ENCODE measurements at regions not wholly inside any gene's neighbourhood (a gene's known extent, or its start where the extent isn't known, plus 50 kb on each side); places are given as distances from the start of the nearest gene placed in this dataset.

DNA sequence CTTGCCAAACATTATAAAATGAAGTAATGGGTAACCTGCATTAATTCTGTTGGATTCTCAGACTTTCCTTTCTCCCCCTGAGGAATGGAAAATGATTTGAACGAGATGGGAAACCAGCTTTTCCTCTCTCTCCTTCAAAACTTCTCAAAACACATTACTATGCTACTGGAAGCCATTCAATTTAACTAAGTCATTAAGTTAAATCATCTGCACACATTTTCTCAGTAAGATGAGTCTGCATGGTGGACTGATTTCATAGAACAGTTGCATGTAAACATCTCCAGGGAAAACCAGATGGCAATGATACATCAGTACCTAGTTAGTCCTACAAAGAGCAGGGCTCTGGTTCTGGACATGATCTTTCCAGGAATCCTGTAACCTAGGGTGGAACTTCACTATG lies 59.9 kb downstream of the BMP4 start:
- TF ChIP-seq, protein P1, sequence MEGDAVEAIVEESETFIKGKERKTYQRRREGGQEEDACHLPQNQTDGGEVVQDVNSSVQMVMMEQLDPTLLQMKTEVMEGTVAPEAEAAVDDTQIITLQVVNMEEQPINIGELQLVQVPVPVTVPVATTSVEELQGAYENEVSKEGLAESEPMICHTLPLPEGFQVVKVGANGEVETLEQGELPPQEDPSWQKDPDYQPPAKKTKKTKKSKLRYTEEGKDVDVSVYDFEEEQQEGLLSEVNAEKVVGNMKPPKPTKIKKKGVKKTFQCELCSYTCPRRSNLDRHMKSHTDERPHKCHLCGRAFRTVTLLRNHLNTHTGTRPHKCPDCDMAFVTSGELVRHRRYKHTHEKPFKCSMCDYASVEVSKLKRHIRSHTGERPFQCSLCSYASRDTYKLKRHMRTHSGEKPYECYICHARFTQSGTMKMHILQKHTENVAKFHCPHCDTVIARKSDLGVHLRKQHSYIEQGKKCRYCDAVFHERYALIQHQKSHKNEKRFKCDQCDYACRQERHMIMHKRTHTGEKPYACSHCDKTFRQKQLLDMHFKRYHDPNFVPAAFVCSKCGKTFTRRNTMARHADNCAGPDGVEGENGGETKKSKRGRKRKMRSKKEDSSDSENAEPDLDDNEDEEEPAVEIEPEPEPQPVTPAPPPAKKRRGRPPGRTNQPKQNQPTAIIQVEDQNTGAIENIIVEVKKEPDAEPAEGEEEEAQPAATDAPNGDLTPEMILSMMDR (IDR thresholded peaks at IDR 0.05; ENCODE audit: low read depth, low read length), result no peak
- peak; percentile 26 for DNase-seq (ENCODE audit: low read depth, low spot score)
- ChIA-PET CTCF (no interaction called here), POLR2A (no interaction called here)
- Histone ChIP-seq H3K27ac (ENCODE audit: low read depth, low read length) (no peak overlapping the region), H3K9me3 (ENCODE audit: control insufficient read depth, insufficient read depth, low read length) (no peaks in the 10 kb centered on the region), H3K27me3 (ENCODE audit: control insufficient read depth, insufficient read depth, low read length) (no peaks in the 10 kb centered on the region), H3K4me3 (ENCODE audit: low read depth, low read length) (no peak overlapping the region)

DNA sequence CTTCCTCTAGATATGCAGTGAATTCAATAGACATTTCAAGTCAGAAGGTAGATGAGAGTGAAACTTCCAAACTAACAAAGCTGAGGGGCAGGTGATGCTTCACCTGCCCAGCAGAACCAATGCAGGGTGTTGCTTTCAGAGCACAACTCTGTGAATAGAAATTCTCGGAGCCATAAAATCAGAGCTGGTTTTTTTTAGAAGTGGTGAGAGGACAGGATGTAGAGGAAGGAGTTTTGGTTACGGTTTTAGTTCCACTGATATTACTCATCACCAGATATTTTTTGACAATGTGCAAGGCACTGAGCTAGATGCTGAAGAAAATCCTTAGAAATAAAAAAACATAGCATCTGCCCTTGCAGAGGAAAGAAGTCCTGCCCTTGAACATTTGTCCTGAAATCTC lies 62.2 kb downstream of the BMP4 start:
- Histone ChIP-seq H3K9me3 (ENCODE audit: control insufficient read depth, insufficient read depth, low read length) (no peaks in the 10 kb centered on the region), H3K4me3 (ENCODE audit: low read depth, low read length) (no peak overlapping the region; the same call in 1 of the 2 replicates), H3K27ac (ENCODE audit: low read depth, low read length) (no peak overlapping the region), H3K27me3 (ENCODE audit: control insufficient read depth, insufficient read depth, low read length) (no peaks in the 10 kb centered on the region)
- POLR2A ChIA-PET, result interaction anchor here (1.0 kb wide), 1 partner anchor 59 kb away, joined by 4 read pairs; no protein-coding TSS in a partner anchor
- DNase-seq (ENCODE audit: low read depth, low spot score), result no peak
- TF ChIP-seq, protein P1 (IDR thresholded peaks at IDR 0.05; ENCODE audit: low read depth, low read length), result no peak
- CTCF ChIA-PET, result no interaction called here

DNA sequence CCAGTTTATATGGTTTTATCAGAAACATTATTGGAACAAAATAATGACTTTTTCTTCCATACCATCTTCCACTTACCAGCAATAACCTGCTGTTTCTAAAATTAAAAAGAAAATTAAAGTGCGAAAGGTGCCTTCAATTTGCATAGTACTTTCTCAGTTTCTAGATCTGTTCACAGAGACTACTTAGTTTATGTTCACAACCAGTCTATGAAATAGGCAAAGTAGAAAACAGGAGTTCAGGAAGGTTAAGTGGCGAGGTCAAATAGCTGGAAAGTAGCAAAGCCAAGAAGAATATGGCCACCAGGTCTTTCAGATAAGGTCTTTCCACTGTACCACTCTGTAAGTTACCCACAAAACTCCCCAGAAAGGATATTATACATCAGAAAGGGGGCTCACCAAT lies 63.3 kb downstream of the BMP4 start:
- ChIA-PET CTCF (no interaction called here), POLR2A (no interaction called here)
- H3K27me3 ChIP-seq (ENCODE audit: control insufficient read depth, insufficient read depth, low read length), result no peaks in the 10 kb centered on the region
- no peak overlapping the region for H3K4me3 ChIP-seq (ENCODE audit: low read depth, low read length)
- H3K27ac ChIP-seq (ENCODE audit: low read depth, low read length), result no peak overlapping the region
- TF ChIP-seq, protein P1 (IDR thresholded peaks at IDR 0.05; ENCODE audit: low read depth, low read length), result no peak
- no peaks in the 10 kb centered on the region for H3K9me3 ChIP-seq (ENCODE audit: control insufficient read depth, insufficient read depth, low read length)
- DNase-seq (ENCODE audit: low read depth, low spot score), result no peak

DNA sequence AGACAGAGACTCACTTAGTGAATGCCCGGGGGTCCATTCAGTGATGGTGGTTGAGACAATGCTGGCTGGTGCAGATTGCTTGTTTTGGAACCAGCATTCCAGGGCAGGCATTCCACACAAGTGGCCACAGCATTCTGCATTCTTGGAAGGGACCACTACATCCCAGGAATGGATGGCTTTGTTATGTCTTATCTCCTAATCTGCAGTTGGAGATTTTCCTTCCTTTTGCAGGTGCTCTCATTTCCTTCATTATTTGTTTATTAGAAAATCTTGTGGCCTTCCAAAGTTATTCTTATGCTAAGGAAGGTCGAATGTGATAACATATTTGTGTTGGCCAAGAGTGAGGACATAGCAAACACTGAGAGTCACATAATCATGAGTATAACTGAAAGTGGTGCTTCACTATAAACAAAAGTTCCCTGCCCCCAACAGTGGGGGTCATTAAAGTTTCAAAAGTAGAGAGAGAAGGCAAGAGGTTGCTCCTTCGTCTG lies 66.0 kb downstream of the BMP4 start:
- Histone ChIP-seq H3K4me3 (ENCODE audit: low read depth, low read length) (no peak overlapping the region), H3K27ac (ENCODE audit: low read depth, low read length) (no peak overlapping the region), H3K27me3 (ENCODE audit: control insufficient read depth, insufficient read depth, low read length) (no peaks in the 10 kb centered on the region), H3K9me3 (ENCODE audit: control insufficient read depth, insufficient read depth, low read length) (no peaks in the 10 kb centered on the region)
- ChIA-PET CTCF (no interaction called here), POLR2A (no interaction called here)
- TF ChIP-seq, protein P1 (IDR thresholded peaks at IDR 0.05; ENCODE audit: low read depth, low read length), result no peak
- DNase-seq (ENCODE audit: low read depth, low spot score), result no peak

DNA sequence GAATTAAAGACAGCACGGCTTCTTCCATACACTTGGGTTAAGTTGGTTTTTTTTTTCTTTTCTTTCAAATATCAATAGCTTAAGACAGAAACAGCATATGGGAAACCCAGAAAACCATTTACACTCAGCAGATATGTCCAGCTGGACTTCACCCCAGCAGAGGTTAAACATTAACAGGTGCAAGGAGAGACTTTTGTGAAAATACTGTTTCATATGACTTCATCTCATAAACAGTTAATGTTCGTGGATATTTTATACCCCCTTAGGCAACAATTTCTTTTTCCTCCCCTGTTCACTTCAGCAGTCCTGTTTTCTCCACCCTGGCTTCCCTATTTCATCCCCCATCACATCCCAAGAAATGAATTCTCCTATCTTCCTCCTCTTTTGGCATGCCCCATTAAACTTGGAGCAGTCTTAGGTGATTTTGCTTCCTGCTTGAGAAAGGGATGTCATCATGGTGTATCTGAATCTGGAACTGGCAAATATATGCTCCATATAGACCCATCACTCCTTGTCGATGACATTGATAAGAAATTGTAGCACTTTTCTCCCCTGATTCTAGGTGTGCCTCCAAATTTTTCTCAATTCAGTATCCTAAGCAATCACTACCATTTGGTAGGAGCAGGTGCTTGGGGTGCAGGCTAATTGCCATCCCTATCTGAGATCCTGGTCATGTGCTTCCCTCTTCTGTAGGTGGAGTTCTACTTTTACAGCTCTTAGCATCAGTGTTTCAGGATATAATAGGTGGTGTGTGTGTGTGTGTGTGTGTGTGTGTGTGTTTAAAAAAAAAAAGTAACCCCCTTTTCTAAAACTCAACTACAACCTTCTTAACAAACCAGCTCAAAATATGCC lies 67.9 kb downstream of the BMP4 start:
- ChIA-PET CTCF (interaction anchor here (1.7 kb wide), 1 partner anchor 286 kb away, joined by 4 read pairs; no protein-coding TSS in a partner anchor), POLR2A (no interaction called here)

More for the DNA sequence above, 67.9 kb downstream of the BMP4 start:
- Histone ChIP-seq H3K9me3 (ENCODE audit: control insufficient read depth, insufficient read depth, low read length) (no peaks in the 10 kb centered on the region), H3K27ac (ENCODE audit: low read depth, low read length) (no peak overlapping the region), H3K4me3 (ENCODE audit: low read depth, low read length) (no peak overlapping the region), H3K27me3 (ENCODE audit: control insufficient read depth, insufficient read depth, low read length) (peaks cover 2% of the 10 kb centered on the region)
- TF ChIP-seq, protein P1 (IDR thresholded peaks at IDR 0.05; ENCODE audit: low read depth, low read length), result no peak
- DNase-seq (ENCODE audit: low read depth, low spot score), result no peak
